Brain microvascular endothelial cell (primary cell): ENCODE measurements at regions not wholly inside any gene's neighbourhood (a gene's known extent, or its start where the extent isn't known, plus 50 kb on each side); places are given as distances from the start of the nearest gene placed in this dataset.

Experiments
- DNase-seq: peaks from one replicate; pipeline ENCODE4 v3.0.0-alpha.2; 2020
- H3K27ac ChIP-seq: fragments of 250-450 bp; sonication (Bioruptor Pico); 2 replicates; pipeline ENCODE4 v1.5.1; 2020; ENCODE audit warnings: mild to moderate bottlenecking, moderate library complexity
- H3K27me3 ChIP-seq: fragments of 250-450 bp; sonication (Bioruptor Pico); replicated peaks from 2 replicates; pipeline ENCODE4 v1.5.1; 2020; ENCODE audit warnings: mild to moderate bottlenecking
- H3K36me3 ChIP-seq: fragments of 250-450 bp; sonication (Bioruptor Pico); replicated peaks from 2 replicates; pipeline ENCODE4 v1.5.1; 2020; ENCODE audit warnings: mild to moderate bottlenecking
- H3K4me3 ChIP-seq: 2 replicates; pipeline ENCODE4 v1.5.1; 2011; ENCODE audit warnings: low read depth, mild to moderate bottlenecking, control low read depth, low read length, moderate library complexity
- CTCF ChIP-seq: IDR thresholded peaks from 2 replicates; pipeline ENCODE4 v1.5.1; 2011; ENCODE audit warnings: low read depth, mild to moderate bottlenecking, moderate library complexity, low read length, control low read depth, inconsistent platforms; ENCODE audit errors: missing control alignments
- in situ Hi-C: cut with HindIII; loops from 2 replicates; pipeline ENCODE4 v1.10.0; 2017; ENCODE audit warnings: low sequenced_read_pairs, low pct_ligation_motif_present

DNA sequence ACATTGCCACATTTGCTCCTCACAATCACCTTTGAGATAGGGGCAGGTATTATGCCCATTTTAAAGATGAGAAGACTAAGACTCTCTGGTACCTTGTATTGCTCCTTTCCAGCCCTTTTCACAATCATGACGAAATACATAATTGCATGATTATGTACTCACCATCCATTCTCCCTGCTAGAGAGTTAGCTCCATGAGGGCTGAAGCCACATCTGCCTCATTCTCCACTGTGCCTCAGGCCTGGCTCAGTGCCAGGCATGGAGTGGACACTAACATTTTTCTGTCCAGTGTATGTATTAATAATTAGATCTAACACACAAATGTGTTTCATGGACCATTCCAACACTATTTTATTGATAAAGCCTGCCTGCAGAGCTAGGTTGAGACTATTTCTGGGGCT lies 191.4 kb downstream of the MINAR1 start:
- in situ Hi-C loops = no loop called here
- no peak for DNase-seq
- Histone ChIP-seq H3K27me3 (no peaks in the 10 kb centered on the region), H3K36me3 (no peaks in the 10 kb centered on the region), H3K4me3 (no peak overlapping the region), H3K27ac (no peak overlapping the region)
- TF ChIP-seq CTCF = no peak

DNA sequence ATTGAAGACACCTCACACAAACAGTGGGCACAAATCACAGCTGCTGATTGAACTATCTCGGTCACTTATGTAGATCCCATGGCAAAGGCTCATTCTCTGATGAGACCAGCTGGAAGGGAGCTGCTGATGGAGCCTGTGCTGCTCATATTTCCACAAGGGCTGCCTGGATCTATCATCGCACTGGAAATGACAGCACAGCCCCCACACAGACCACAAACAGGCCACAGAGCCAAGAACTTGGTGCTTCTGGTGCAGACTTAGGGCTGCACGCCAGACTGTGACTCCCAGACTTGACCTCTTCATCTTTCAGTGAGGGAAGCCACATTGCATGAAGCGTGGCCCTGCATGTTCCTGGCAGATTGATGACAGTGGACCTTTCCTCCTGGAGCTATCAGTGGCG lies 197.6 kb downstream of the MINAR1 start:
- no peak for TF ChIP-seq CTCF
- H3K4me3 ChIP-seq = no peak overlapping the region
- DNase-seq = no peak
- H3K27me3 ChIP-seq = no peaks in the 10 kb centered on the region
- H3K36me3 ChIP-seq = no peaks in the 10 kb centered on the region
- no peak overlapping the region for H3K27ac ChIP-seq
- in situ Hi-C loops = no loop called here

DNA sequence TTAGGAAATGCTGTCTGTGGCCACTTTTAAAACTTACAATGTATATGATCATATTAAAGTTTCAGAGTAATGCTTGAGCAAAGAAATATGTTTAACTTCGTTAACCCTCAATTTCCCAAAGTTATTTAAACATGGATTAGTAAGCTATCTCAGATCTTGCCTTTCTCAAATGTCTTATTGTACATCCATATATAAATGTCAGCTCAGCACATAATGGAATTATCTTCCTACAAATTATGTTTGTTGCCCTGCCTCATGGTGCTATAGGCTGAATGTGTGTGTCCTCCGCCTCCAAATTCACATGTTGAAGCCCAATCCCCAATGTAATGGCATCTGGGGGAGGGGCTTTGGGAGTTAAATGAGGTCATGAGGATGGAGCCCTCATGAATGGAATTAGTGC lies 200.3 kb downstream of the MINAR1 start:
- Histone ChIP-seq H3K27ac (no peak overlapping the region), H3K27me3 (no peaks in the 10 kb centered on the region), H3K36me3 (no peaks in the 10 kb centered on the region), H3K4me3 (no peak overlapping the region)
- no peak for DNase-seq
- in situ Hi-C loops = no loop called here
- TF ChIP-seq CTCF = no peak

- DNase-seq = no peak
- in situ Hi-C loops = no loop called here
- no peak for TF ChIP-seq CTCF
- no peaks in the 10 kb centered on the region for H3K27me3 ChIP-seq
- H3K36me3 ChIP-seq = no peaks in the 10 kb centered on the region
- no peak overlapping the region for H3K4me3 ChIP-seq
- H3K27ac ChIP-seq = no peak overlapping the region
Measured at GRCh38 chr15:79635149-79635771, 203.1 kb downstream of the MINAR1 start.

DNA sequence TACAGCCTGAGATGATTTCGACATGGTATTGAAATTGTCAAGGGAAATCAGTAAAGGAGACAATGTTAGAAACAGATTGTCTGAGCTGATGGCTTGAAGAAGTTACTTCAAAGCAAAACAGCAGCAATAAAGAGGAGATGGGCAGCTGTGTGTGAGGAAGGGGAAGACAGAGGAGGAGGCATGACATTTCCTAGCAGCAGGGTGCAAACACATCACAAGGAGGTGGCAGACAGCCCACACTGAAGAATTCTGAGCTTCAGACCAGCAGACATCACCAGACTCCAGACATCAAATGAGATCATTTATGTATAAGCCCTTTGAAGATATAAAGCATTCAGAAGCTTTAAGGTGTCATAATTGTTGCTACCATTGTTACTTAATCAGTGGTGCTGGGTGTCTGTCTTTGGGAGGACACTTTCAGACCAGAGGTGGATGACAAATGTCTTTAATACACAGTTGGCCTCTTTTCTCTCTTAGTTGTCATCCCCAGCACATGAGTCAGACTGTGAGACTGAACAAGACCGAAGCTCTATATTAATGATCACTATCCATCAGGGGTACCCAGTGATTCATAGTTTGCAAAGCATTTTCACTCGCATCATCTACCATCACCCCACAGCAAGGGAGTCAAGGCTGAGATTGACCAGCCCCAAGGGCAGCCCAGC lies 203.9 kb downstream of the MINAR1 start:
- no peaks in the 10 kb centered on the region for H3K36me3 ChIP-seq
- in situ Hi-C loops = no loop called here
- peak; percentile 29 for DNase-seq
- no peak overlapping the region for H3K27ac ChIP-seq
- no peaks in the 10 kb centered on the region for H3K27me3 ChIP-seq
- TF ChIP-seq CTCF = no peak
- H3K4me3 ChIP-seq = no peak overlapping the region

- peak; percentile 85 for DNase-seq
- Histone ChIP-seq H3K27me3 (no peaks in the 10 kb centered on the region), H3K27ac (no peak overlapping the region), H3K36me3 (no peaks in the 10 kb centered on the region), H3K4me3 (no peak overlapping the region)
- in situ Hi-C loops = no loop called here
- TF ChIP-seq CTCF = no peak
Measured at GRCh38 chr15:79640206-79640605, 208.1 kb downstream of the MINAR1 start.
